Vagina (tissue), 2 donors: ENCODE measurements at regions not wholly inside any gene's neighbourhood (a gene's known extent, or its start where the extent isn't known, plus 50 kb on each side); places are given as distances from the start of the nearest gene placed in this dataset.
A peak's percentile ranks its signal among the peaks of the same experiment; 100 is the strongest.

Experiments used
- DNase-seq, 2 donors: peaks; one replicate each; pipeline ENCODE4 v3.0.0-alpha.2; 2017; ENCODE audit errors: extremely low spot score in 2 of 2
- H3K27ac ChIP-seq: fragments of 200-600 bp; sonication (generic); one replicate; pipeline ENCODE4 v1.5.1; 2019
- H3K27me3 ChIP-seq: fragments of 200-600 bp; sonication (generic); one replicate; pipeline ENCODE4 v1.5.1; 2019
- H3K36me3 ChIP-seq, 2 donors: fragments of 200-600 bp; sonication (generic); one replicate each; pipeline ENCODE4 v1.5.1; 2017 to 2019
- H3K4me1 ChIP-seq: fragments of 200-600 bp; sonication (generic); one replicate; pipeline ENCODE4 v1.5.1; 2019
- H3K4me3 ChIP-seq, 2 donors: fragments of 200-600 bp; sonication (generic); 1 replicate in 1 of 2; 2 replicates in 1 of 2; pipeline ENCODE4 v1.5.1; 2016 to 2019
- H3K9me3 ChIP-seq: fragments of 200-600 bp; sonication (generic); one replicate; pipeline ENCODE4 v1.5.1; 2019
- CTCF ChIP-seq, 3 experiments: fragments of 450-650 bp in 2 of 3; fragments of 200-600 bp in 1 of 3; sonication (generic) in 1 of 3; IDR thresholded peaks; one replicate each; pipeline ENCODE4 v1.5.1; 2017 to 2019; ENCODE audit warnings: antibody characterized with exemption in 3 of 3, mild to moderate bottlenecking in 2 of 3, moderate library complexity in 2 of 3
- POLR2A ChIP-seq, 2 donors: fragments of 450-650 bp; IDR thresholded peaks; one replicate each; pipeline ENCODE4 v1.6.1; 2017; ENCODE audit warnings: antibody characterized with exemption in 2 of 2, mild to moderate bottlenecking in 2 of 2, moderate library complexity in 2 of 2
- POLR2AphosphoS5 ChIP-seq, 2 donors: sonication (generic); formaldehyde crosslinking; IDR thresholded peaks; one replicate each; pipeline ENCODE4 v1.9.0; 2017; ENCODE audit warnings: antibody characterized with exemption in 2 of 2, mild to moderate bottlenecking in 2 of 2, low read depth in 1 of 2; ENCODE audit not compliant: insufficient read depth in 1 of 2
- intact Hi-C: fragments of 100-400 bp; cut with DNase I; formaldehyde crosslinking; loops from one replicate; pipeline ENCODE4 v1.15.1; 2023

- Histone ChIP-seq H3K4me1 (no peaks in the 10 kb centered on the region), H3K36me3 (no peaks in the 10 kb centered on the region), H3K4me3 (no peak overlapping the region), H3K9me3 (no peaks in the 10 kb centered on the region), H3K27me3 (no peaks in the 10 kb centered on the region), H3K27ac (no peak overlapping the region)
- TF ChIP-seq POLR2AphosphoS5 (IDR thresholded peaks at IDR 0.05; ENCODE audit: insufficient read depth in 1 of 2, low read depth in 1 of 2) (no peak), CTCF (IDR thresholded peaks at IDR 0.05) (no peak), POLR2A (IDR thresholded peaks at IDR 0.05) (no peak)
- intact Hi-C loops, result no loop called here
- peak; percentile 46 to 69 for DNase-seq
Observed at GRCh38 chr2:118509319-118510004, 338.0 kb downstream of the EN1 start.

DNA sequence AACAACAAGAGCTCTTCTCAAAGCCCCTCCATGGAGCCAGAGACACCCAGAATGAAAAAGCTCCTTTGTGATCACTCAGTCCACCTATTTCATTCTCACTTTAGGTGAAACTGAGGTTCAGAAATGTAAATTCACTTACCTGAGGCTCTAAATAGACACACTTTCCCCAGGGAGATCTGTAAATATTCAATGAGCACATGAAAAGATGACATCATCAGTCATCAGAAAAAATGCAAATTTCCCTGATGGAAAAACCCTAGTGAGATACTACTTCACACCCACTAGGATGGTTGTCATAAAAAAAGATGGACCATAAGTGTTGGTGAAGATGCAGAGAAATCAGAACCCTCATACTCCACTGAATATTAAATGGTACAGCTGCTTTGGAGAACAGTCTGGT is 339.2 kb downstream of the EN1 start:
- Histone ChIP-seq H3K36me3 (no peaks in the 10 kb centered on the region), H3K9me3 (no peaks in the 10 kb centered on the region), H3K4me1 (no peaks in the 10 kb centered on the region), H3K27ac (no peak overlapping the region), H3K4me3 (no peak overlapping the region), H3K27me3 (no peaks in the 10 kb centered on the region)
- intact Hi-C loops, result no loop called here
- TF ChIP-seq POLR2A (IDR thresholded peaks at IDR 0.05), result no peak
- DNase-seq, result no peak

DNA sequence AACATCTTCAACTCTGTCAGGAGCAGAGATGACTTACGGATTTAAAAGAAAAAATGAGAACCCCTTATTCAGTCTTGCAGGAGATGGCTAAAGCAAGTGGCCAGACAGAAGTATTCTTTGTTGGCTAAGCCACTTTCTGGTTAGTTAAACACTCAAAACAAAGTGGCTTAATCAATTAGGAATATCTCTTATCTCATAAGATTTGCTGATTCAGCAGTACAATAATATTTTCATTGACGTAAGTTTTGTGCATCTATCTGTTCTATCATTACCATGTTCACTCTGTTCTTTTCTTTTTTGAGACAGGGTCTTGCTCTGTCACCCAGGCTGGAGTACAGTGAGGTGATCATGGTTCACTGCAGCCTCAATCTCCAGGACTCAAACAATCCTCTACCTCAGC is 342.0 kb downstream of the EN1 start:
- H3K27me3 ChIP-seq, result no peaks in the 10 kb centered on the region
- no peak for TF ChIP-seq POLR2AphosphoS5 (IDR thresholded peaks at IDR 0.05; ENCODE audit: insufficient read depth in 1 of 2, low read depth in 1 of 2)
- TF ChIP-seq CTCF (IDR thresholded peaks at IDR 0.05), result no peak
- TF ChIP-seq POLR2A (IDR thresholded peaks at IDR 0.05), result no peak
- no peak for DNase-seq

GRCh38 chr2:118502106-118502505 is 345.3 kb downstream of the EN1 start:
- Histone ChIP-seq H3K4me1 (no peaks in the 10 kb centered on the region), H3K27ac (no peak overlapping the region), H3K9me3 (no peaks in the 10 kb centered on the region), H3K27me3 (no peaks in the 10 kb centered on the region), H3K4me3 (no peak overlapping the region), H3K36me3 (no peaks in the 10 kb centered on the region)
- no peak for TF ChIP-seq CTCF (IDR thresholded peaks at IDR 0.05)
- TF ChIP-seq POLR2AphosphoS5 (IDR thresholded peaks at IDR 0.05; ENCODE audit: insufficient read depth in 1 of 2, low read depth in 1 of 2), result no peak
- no peak for TF ChIP-seq POLR2A (IDR thresholded peaks at IDR 0.05)
- intact Hi-C loops, result no loop called here
- DNase-seq, result no peak

More for the DNA sequence above, 342.0 kb downstream of the EN1 start:
- Histone ChIP-seq H3K4me1 (no peaks in the 10 kb centered on the region), H3K4me3 (no peak overlapping the region), H3K36me3 (no peaks in the 10 kb centered on the region), H3K9me3 (no peaks in the 10 kb centered on the region), H3K27ac (no peak overlapping the region)
- intact Hi-C loops, result no loop called here

DNA sequence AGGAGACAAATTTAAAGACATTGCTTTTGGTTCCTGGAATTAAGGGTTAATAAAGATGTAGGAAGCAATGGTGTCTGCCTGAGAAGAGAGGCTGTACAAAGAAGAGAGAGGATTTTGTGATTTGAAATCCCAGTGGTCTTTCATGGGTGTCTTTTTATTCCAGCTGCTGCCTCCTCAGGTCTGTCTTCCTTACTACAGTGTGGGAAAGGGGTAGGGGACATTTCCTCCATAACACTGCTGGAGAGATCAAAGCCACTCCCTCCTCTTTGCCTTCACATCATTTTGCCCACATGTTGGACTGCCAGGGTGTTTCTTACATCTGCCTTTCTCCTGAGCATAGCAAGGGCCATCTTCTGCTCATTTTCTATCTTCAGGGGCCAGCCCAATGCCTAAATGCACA is 348.5 kb downstream of the EN1 start:
- H3K9me3 ChIP-seq, result no peaks in the 10 kb centered on the region

More for the DNA sequence above, 348.5 kb downstream of the EN1 start:
- TF ChIP-seq POLR2AphosphoS5 (IDR thresholded peaks at IDR 0.05; ENCODE audit: insufficient read depth in 1 of 2, low read depth in 1 of 2) (no peak), CTCF (IDR thresholded peaks at IDR 0.05) (no peak), POLR2A (IDR thresholded peaks at IDR 0.05) (no peak)
- Histone ChIP-seq H3K36me3 (no peaks in the 10 kb centered on the region), H3K27ac (no peak overlapping the region), H3K4me3 (no peak overlapping the region), H3K4me1 (peaks cover 6% of the 10 kb centered on the region), H3K27me3 (no peaks in the 10 kb centered on the region)
- no peak for DNase-seq
- intact Hi-C loops, result no loop called here
